ENCODE measurements at regions not wholly inside any gene's neighbourhood (a gene's known extent, or its start where the extent isn't known, plus 50 kb on each side); places are given as distances from the start of the nearest gene placed in this dataset.

- ChIA-PET POLR2A (no interaction called here), CTCF (no interaction called here)
Measured at GRCh38 chr1:228982637-228983036, 247.4 kb downstream of the RHOU start.

DNA sequence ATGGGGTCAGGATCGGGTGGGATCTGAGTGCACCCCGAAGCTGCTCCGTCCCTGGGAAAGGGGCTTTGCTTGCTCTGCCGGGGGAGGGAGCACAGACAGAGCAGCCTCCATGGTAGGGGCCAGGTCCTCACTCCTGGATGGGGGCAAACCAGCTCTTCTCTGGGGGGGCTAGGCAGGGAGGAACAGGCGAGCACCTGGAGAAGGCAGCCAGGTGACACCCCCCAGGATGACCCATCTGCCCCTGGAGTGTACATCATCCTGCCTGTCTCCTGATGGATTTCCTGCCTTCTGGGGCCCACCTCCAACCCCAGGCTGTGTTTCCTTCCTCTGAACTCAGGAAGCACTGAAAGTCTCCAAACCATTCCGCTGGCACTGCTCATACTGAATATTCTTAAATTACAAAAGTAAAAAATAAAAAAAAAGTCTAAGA is 248.0 kb downstream of the RHOU start:
- ChIA-PET POLR2A (no interaction called here), CTCF (interaction anchor here (0.8 to 1.7 kb wide), 2 partner anchors 22 to 28 kb away, joined by 3 to 5 read pairs; no protein-coding TSS in a partner anchor)
- no peak for TF ChIP-seq CTCF (IDR thresholded peaks at IDR 0.05; ENCODE audit: control extremely low read depth, extremely low read depth, low read depth, missing control alignments)
- no peak for DNase-seq (ENCODE audit: extremely low spot score)

More at GRCh38 chr1:228982637-228983036, 247.4 kb downstream of the RHOU start:
- DNase-seq (ENCODE audit: extremely low spot score) = no peak
- no peak for TF ChIP-seq CTCF (IDR thresholded peaks at IDR 0.05; ENCODE audit: control extremely low read depth, extremely low read depth, low read depth, missing control alignments)

DNA sequence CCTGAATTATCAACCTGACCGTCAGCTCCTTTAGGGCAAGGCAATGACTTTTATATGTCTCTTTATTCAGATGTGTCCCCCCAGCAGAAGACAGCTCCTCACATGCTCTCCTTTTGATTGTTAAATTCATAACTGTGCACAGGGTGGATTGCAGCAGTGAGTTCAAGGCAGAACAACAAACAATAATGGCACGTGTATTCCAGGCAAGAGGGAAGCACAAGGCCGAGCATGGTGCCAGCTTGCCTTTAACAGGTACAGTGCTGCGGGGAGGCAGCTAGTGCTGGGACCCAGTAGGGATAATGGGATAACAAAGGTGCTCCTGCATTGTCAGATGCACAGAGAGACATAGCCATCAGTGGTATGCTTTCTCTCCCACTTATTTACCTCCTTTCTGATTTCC is 248.4 kb downstream of the RHOU start:
- ChIA-PET POLR2A (no interaction called here), CTCF (interaction anchor here (0.8 to 1.7 kb wide), 2 partner anchors 22 to 29 kb away, joined by 3 to 5 read pairs; no protein-coding TSS in a partner anchor)
- no peak for DNase-seq (ENCODE audit: extremely low spot score)
- no peak for TF ChIP-seq CTCF (IDR thresholded peaks at IDR 0.05; ENCODE audit: control extremely low read depth, extremely low read depth, low read depth, missing control alignments)

DNA sequence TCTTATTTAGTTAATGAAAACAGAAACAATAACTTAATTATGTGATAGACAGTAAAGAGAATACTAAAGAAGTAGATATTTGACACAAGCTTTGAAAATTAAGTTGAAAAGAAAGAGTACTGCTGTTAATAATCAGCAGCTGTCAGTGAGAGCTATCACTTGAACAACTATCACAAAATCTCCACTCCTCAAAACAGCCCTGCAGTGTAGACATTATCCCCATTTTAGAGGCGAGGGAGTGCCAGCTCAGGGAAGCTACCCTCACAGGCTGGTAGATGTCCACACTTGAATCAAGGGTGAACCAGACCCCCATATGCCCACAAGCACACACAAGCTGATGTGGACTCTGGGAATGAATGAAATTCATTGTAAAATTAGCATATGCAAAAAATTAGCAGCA is 248.8 kb downstream of the RHOU start:
- ChIA-PET CTCF (interaction anchor here (1.7 kb wide), 1 partner anchor 22 kb away, joined by 5 read pairs; no protein-coding TSS in a partner anchor), POLR2A (no interaction called here)
- TF ChIP-seq CTCF (IDR thresholded peaks at IDR 0.05; ENCODE audit: control extremely low read depth, extremely low read depth, low read depth, missing control alignments) = no peak
- DNase-seq (ENCODE audit: extremely low spot score) = no peak

GRCh38 chr1:228984646-228985631 is 249.7 kb downstream of the RHOU start:
- DNase-seq (ENCODE audit: extremely low spot score) = no peak
- ChIA-PET CTCF (interaction anchor here (1.7 kb wide), 1 partner anchor 21 kb away, joined by 5 read pairs; no protein-coding TSS in a partner anchor), POLR2A (no interaction called here)
- no peak for TF ChIP-seq CTCF (IDR thresholded peaks at IDR 0.05; ENCODE audit: control extremely low read depth, extremely low read depth, low read depth, missing control alignments)

DNA sequence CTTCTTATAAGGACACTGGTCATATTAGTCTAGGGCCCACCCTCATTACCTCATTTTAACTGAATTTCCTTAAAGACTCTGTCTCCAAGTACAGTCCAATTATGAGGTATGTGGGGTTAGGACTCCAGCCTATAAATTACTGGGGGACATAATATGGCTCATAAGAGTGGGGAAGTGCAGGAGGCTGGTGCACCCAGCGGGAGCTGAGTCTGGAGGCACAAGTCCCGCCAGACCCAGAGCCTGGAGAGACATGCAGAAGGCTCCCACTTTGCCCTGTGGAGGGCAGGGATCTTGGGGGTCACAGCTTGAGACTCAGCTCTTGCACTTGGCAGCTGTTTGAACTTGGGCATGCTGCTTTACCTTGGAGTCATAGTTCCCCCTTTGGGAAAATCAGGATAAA is 250.4 kb downstream of the RHOU start:
- DNase-seq (ENCODE audit: extremely low spot score) = no peak
- no peak for TF ChIP-seq CTCF (IDR thresholded peaks at IDR 0.05; ENCODE audit: control extremely low read depth, extremely low read depth, low read depth, missing control alignments)
- CTCF ChIA-PET = interaction anchor here (2.0 kb wide), 1 partner anchor 43 kb away, joined by 4 read pairs; no protein-coding TSS in a partner anchor
- POLR2A ChIA-PET = no interaction called here
